ENCODE measurements at regions not wholly inside any gene's neighbourhood (a gene's known extent, or its start where the extent isn't known, plus 50 kb on each side); places are given as distances from the start of the nearest gene placed in this dataset.

DNA sequence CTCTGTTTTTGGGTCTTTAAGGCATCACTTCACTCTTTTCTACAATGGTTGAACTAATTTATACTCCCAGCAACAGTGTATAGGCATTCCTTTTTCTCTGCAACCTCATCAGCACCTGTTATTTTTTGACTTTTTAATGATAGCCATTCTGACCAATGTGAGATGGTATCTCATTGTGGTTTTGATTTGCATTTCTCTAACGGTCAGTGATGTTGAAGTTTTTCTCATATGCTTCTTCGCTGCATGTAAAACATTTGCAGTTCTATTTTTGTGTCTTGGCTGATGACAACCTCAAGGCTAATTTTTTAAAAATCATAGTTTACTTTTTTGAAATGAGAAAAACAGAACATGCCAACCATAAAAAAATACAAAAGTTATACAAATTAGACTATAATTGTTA lies 258.2 kb upstream of the EDNRB start:
- no peak for FAIRE-seq
- ChIA-PET CTCF (no interaction called here), POLR2A (no interaction called here)
- H3K36me3 ChIP-seq (ENCODE audit: control insufficient read depth in 2 of 2, extremely low read depth in 1 of 2, insufficient read depth in 2 of 2, low read length in 2 of 2) = no peaks in the 10 kb centered on the region
- no TSS peak for BruUV-seq (replicated peaks)
- no peaks in the 10 kb centered on the region for H3K79me2 ChIP-seq (ENCODE audit: control insufficient read depth, insufficient read depth, low read length)
- no peaks in the 10 kb centered on the region for H4K20me1 ChIP-seq (replicated peaks; ENCODE audit: control insufficient read depth, extremely low read depth, insufficient read depth, low read length)
- no peaks in the 10 kb centered on the region for H3K4me1 ChIP-seq (ENCODE audit: control insufficient read depth, extremely low read depth, insufficient read depth, low read length)
- H3K4me2 ChIP-seq (ENCODE audit: insufficient read depth, low read length) = no peak overlapping the region
- no peaks in the 10 kb centered on the region for H3K9me3 ChIP-seq (replicated peaks; ENCODE audit: control insufficient read depth, insufficient read depth, low read length)
- H3K27me3 ChIP-seq (ENCODE audit: control insufficient read depth in 2 of 2, insufficient read depth in 2 of 2, low read length in 2 of 2) = no peaks in the 10 kb centered on the region
- H2AFZ ChIP-seq (ENCODE audit: low read depth, low read length) = no peak overlapping the region
- TF ChIP-seq JUN (IDR thresholded peaks at IDR 0.05; ENCODE audit: borderline replicate concordance, insufficient read depth, insufficient read length, low read depth) (no peak), POLR2AphosphoS5 (IDR thresholded peaks at IDR 0.05; ENCODE audit: insufficient read depth, low read depth, low read length) (no peak)
- no peak overlapping the region for H3K9ac ChIP-seq (replicated peaks; ENCODE audit: extremely low read depth, insufficient read depth, low read length)
- intact Hi-C loops (cut with micrococcal nuclease) = no loop called here
- DNase-seq (ENCODE audit: low read depth, low spot score) = no peak
- H3K27ac ChIP-seq (ENCODE audit: insufficient read depth, low read depth, low read length) = no peak overlapping the region
- no peak overlapping the region for H3K4me3 ChIP-seq (replicated peaks in 1 of 3; ENCODE audit: insufficient read depth in 1 of 3, low read depth in 1 of 3, low read length in 3 of 3)
- dilution Hi-C loops (cut with MboI; ENCODE audit: extremely low pct_ligation_motif_present, low sequenced_read_pairs) = no loop called here
- no peaks in the 10 kb centered on the region for H3K9me1 ChIP-seq (replicated peaks; ENCODE audit: control insufficient read depth, extremely low read depth, insufficient read depth, low read length)

DNA sequence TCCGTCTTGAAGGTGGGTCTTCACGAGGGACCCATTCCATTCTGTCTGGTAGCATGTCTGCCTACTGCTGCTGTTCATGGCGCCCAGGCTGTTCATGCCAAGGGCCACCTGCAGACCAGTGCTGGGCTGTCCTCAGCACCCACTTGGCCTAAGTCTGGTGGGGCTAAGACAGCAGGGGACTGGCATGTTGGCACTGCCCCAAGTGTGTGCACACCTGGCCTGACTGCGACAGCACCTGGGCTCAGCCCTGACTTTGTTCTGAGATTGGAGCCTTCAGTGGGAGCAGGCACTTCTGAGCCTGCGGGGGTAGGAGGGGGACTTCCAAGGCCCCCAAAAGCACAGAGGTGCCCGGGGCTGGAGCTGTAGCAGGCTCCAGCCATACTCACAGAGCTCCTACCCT lies 250.8 kb upstream of the EDNRB start:
- Histone ChIP-seq H3K9ac (replicated peaks; ENCODE audit: extremely low read depth, insufficient read depth, low read length) (no peak overlapping the region), H3K36me3 (ENCODE audit: control insufficient read depth in 2 of 2, extremely low read depth in 1 of 2, insufficient read depth in 2 of 2, low read length in 2 of 2) (no peaks in the 10 kb centered on the region), H3K4me2 (ENCODE audit: insufficient read depth, low read length) (no peak overlapping the region), H3K79me2 (ENCODE audit: control insufficient read depth, insufficient read depth, low read length) (no peaks in the 10 kb centered on the region), H3K27me3 (ENCODE audit: control insufficient read depth in 2 of 2, insufficient read depth in 2 of 2, low read length in 2 of 2) (no peaks in the 10 kb centered on the region), H3K9me1 (replicated peaks; ENCODE audit: control insufficient read depth, extremely low read depth, insufficient read depth, low read length) (no peaks in the 10 kb centered on the region), H4K20me1 (replicated peaks; ENCODE audit: control insufficient read depth, extremely low read depth, insufficient read depth, low read length) (no peaks in the 10 kb centered on the region), H3K4me1 (ENCODE audit: control insufficient read depth, extremely low read depth, insufficient read depth, low read length) (no peaks in the 10 kb centered on the region), H3K4me3 (replicated peaks in 1 of 3; ENCODE audit: insufficient read depth in 1 of 3, low read depth in 1 of 3, low read length in 3 of 3) (no peak overlapping the region), H2AFZ (ENCODE audit: low read depth, low read length) (no peak overlapping the region), H3K9me3 (replicated peaks; ENCODE audit: control insufficient read depth, insufficient read depth, low read length) (no peaks in the 10 kb centered on the region), H3K27ac (ENCODE audit: insufficient read depth, low read depth, low read length) (no peak overlapping the region)
- BruUV-seq (replicated peaks) = no TSS peak
- FAIRE-seq = no peak
- intact Hi-C loops (cut with micrococcal nuclease) = no loop called here
- ChIA-PET POLR2A (no interaction called here), CTCF (no interaction called here)
- TF ChIP-seq POLR2A (IDR thresholded peaks at IDR 0.05; ENCODE audit: low read depth, low read length) = no peak
- TF ChIP-seq POLR2AphosphoS5 (IDR thresholded peaks at IDR 0.05; ENCODE audit: insufficient read depth, low read depth, low read length) = no peak
- no peak for TF ChIP-seq GATA2 (IDR thresholded peaks at IDR 0.05; ENCODE audit: insufficient read depth, insufficient read length, low read depth, low read length)
- TF ChIP-seq, protein P1, sequence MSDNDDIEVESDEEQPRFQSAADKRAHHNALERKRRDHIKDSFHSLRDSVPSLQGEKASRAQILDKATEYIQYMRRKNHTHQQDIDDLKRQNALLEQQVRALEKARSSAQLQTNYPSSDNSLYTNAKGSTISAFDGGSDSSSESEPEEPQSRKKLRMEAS (IDR thresholded peaks at IDR 0.05; ENCODE audit: insufficient read depth, insufficient read length) = no peak
- no peak for TF ChIP-seq FOS (IDR thresholded peaks at IDR 0.05; ENCODE audit: borderline replicate concordance, insufficient read depth, low read length)
- TF ChIP-seq MYC (IDR thresholded peaks at IDR 0.05; ENCODE audit: low read depth, low read length) = no peak
- TF ChIP-seq, protein P2, sequence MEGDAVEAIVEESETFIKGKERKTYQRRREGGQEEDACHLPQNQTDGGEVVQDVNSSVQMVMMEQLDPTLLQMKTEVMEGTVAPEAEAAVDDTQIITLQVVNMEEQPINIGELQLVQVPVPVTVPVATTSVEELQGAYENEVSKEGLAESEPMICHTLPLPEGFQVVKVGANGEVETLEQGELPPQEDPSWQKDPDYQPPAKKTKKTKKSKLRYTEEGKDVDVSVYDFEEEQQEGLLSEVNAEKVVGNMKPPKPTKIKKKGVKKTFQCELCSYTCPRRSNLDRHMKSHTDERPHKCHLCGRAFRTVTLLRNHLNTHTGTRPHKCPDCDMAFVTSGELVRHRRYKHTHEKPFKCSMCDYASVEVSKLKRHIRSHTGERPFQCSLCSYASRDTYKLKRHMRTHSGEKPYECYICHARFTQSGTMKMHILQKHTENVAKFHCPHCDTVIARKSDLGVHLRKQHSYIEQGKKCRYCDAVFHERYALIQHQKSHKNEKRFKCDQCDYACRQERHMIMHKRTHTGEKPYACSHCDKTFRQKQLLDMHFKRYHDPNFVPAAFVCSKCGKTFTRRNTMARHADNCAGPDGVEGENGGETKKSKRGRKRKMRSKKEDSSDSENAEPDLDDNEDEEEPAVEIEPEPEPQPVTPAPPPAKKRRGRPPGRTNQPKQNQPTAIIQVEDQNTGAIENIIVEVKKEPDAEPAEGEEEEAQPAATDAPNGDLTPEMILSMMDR (IDR thresholded peaks at IDR 0.05; ENCODE audit: extremely low read depth in 1 of 2, insufficient read depth in 1 of 2, low read depth in 1 of 2, low read length in 2 of 2) = no peak
- TF ChIP-seq JUN (IDR thresholded peaks at IDR 0.05; ENCODE audit: borderline replicate concordance, insufficient read depth, insufficient read length, low read depth) = no peak
- no peak for TF ChIP-seq EZH2 (IDR thresholded peaks at IDR 0.05; ENCODE audit: borderline replicate concordance, low read depth, low read length, severe bottlenecking)
- dilution Hi-C loops (cut with MboI; ENCODE audit: extremely low pct_ligation_motif_present, low sequenced_read_pairs) = no loop called here
- DNase-seq (ENCODE audit: low read depth, low spot score) = no peak
